ENCODE measurements at regions not wholly inside any gene's neighbourhood (a gene's known extent, or its start where the extent isn't known, plus 50 kb on each side); places are given as distances from the start of the nearest gene placed in this dataset.
"Not testable (repeated sequence)": the region's sequence is repeated elsewhere in the genome, so short reads cannot be mapped to it uniquely, and the experiment has no call there.

- H3K4me1 Mint-ChIP-seq (ENCODE audit: low read depth): no peaks in the 10 kb centered on the region
Observed at GRCh38 chr1:243959998-243960397, 91.1 kb upstream of the ZBTB18 start.

GRCh38 chr1:243957141-243957540 lies 93.9 kb upstream of the ZBTB18 start:
- Mint-ChIP-seq H3K27me3 (peaks cover 7% of the 10 kb centered on the region), H3K4me1 (ENCODE audit: low read depth) (no peaks in the 10 kb centered on the region), H3K9me3 (ENCODE audit: low read depth) (no peaks in the 10 kb centered on the region), H3K4me3 (no peak overlapping the region), H3K27ac (no peak overlapping the region), H3K36me3 (no peaks in the 10 kb centered on the region)

More at GRCh38 chr1:243959998-243960397, 91.1 kb upstream of the ZBTB18 start:
- Mint-ChIP-seq H3K27me3 (peaks cover 7% of the 10 kb centered on the region), H3K9me3 (ENCODE audit: low read depth) (no peaks in the 10 kb centered on the region), H3K36me3 (no peaks in the 10 kb centered on the region), H3K27ac (no peak overlapping the region), H3K4me3 (no peak overlapping the region)

GRCh38 chr1:243956450-243956849 lies 94.6 kb upstream of the ZBTB18 start:
- Mint-ChIP-seq H3K27ac (no peak overlapping the region), H3K27me3 (peaks cover 7% of the 10 kb centered on the region), H3K36me3 (no peaks in the 10 kb centered on the region), H3K9me3 (ENCODE audit: low read depth) (no peaks in the 10 kb centered on the region), H3K4me1 (ENCODE audit: low read depth) (no peaks in the 10 kb centered on the region), H3K4me3 (no peak overlapping the region)

GRCh38 chr1:243951207-243951606 lies 99.9 kb upstream of the ZBTB18 start:
- H3K27ac Mint-ChIP-seq; H3K9me3 Mint-ChIP-seq (ENCODE audit: low read depth); H3K27me3 Mint-ChIP-seq; H3K4me1 Mint-ChIP-seq (ENCODE audit: low read depth); H3K4me3 Mint-ChIP-seq; H3K36me3 Mint-ChIP-seq: not testable (repeated sequence)

GRCh38 chr1:243950166-243950565 lies 100.1 kb upstream of the AKT3 start:
- Mint-ChIP-seq H3K4me1 (ENCODE audit: low read depth) (no peaks in the 10 kb centered on the region), H3K9me3 (ENCODE audit: low read depth) (no peaks in the 10 kb centered on the region), H3K4me3 (no peak overlapping the region), H3K36me3 (no peaks in the 10 kb centered on the region), H3K27me3 (no peaks in the 10 kb centered on the region), H3K27ac (no peak overlapping the region)

- no peaks in the 10 kb centered on the region for H3K36me3 Mint-ChIP-seq
- no peak overlapping the region for H3K4me3 Mint-ChIP-seq
- no peaks in the 10 kb centered on the region for H3K27me3 Mint-ChIP-seq
- H3K27ac Mint-ChIP-seq: no peak overlapping the region
- H3K9me3 Mint-ChIP-seq (ENCODE audit: low read depth): no peaks in the 10 kb centered on the region
- H3K4me1 Mint-ChIP-seq (ENCODE audit: low read depth): no peaks in the 10 kb centered on the region
Observed at GRCh38 chr1:243946946-243947345, 96.9 kb upstream of the AKT3 start.

- H3K36me3 Mint-ChIP-seq: no peaks in the 10 kb centered on the region
Observed at GRCh38 chr1:243946253-243946652, 96.2 kb upstream of the AKT3 start.

GRCh38 chr1:243945727-243946126 lies 95.7 kb upstream of the AKT3 start:
- Mint-ChIP-seq H3K27ac (no peak overlapping the region), H3K4me3 (no peak overlapping the region), H3K9me3 (ENCODE audit: low read depth) (no peaks in the 10 kb centered on the region), H3K36me3 (no peaks in the 10 kb centered on the region), H3K4me1 (ENCODE audit: low read depth) (no peaks in the 10 kb centered on the region), H3K27me3 (no peaks in the 10 kb centered on the region)

More at GRCh38 chr1:243946253-243946652, 96.2 kb upstream of the AKT3 start:
- Mint-ChIP-seq H3K9me3 (ENCODE audit: low read depth) (no peaks in the 10 kb centered on the region), H3K4me3 (no peak overlapping the region), H3K27me3 (no peaks in the 10 kb centered on the region), H3K27ac (no peak overlapping the region), H3K4me1 (ENCODE audit: low read depth) (no peaks in the 10 kb centered on the region)

GRCh38 chr1:243944429-243945160 lies 94.6 kb upstream of the AKT3 start:
- Mint-ChIP-seq H3K27me3 (no peaks in the 10 kb centered on the region), H3K9me3 (ENCODE audit: low read depth) (no peaks in the 10 kb centered on the region), H3K36me3 (no peaks in the 10 kb centered on the region), H3K27ac (no peak overlapping the region), H3K4me3 (no peak overlapping the region), H3K4me1 (ENCODE audit: low read depth) (no peaks in the 10 kb centered on the region)

- no peak overlapping the region for H3K27ac Mint-ChIP-seq
- no peaks in the 10 kb centered on the region for H3K27me3 Mint-ChIP-seq
- no peaks in the 10 kb centered on the region for H3K36me3 Mint-ChIP-seq
- peaks cover 6% of the 10 kb centered on the region for H3K4me1 Mint-ChIP-seq (ENCODE audit: low read depth)
- H3K4me3 Mint-ChIP-seq: no peak overlapping the region
- H3K9me3 Mint-ChIP-seq (ENCODE audit: low read depth): no peaks in the 10 kb centered on the region
Observed at GRCh38 chr1:243943671-243944428, 93.8 kb upstream of the AKT3 start.

GRCh38 chr1:243942196-243943150 lies 92.4 kb upstream of the AKT3 start:
- Mint-ChIP-seq H3K9me3 (ENCODE audit: low read depth) (no peaks in the 10 kb centered on the region), H3K27ac (no peak overlapping the region), H3K36me3 (no peaks in the 10 kb centered on the region), H3K4me3 (no peak overlapping the region), H3K4me1 (ENCODE audit: low read depth) (peaks cover 13% of the 10 kb centered on the region), H3K27me3 (no peaks in the 10 kb centered on the region)

GRCh38 chr1:243940451-243940850 lies 90.4 kb upstream of the AKT3 start:
- H3K4me1 Mint-ChIP-seq (ENCODE audit: low read depth): peaks cover 13% of the 10 kb centered on the region
- H3K9me3 Mint-ChIP-seq (ENCODE audit: low read depth): peaks cover 1% of the 10 kb centered on the region
- H3K4me3 Mint-ChIP-seq: no peak overlapping the region
- no peak overlapping the region for H3K27ac Mint-ChIP-seq
- H3K27me3 Mint-ChIP-seq: no peaks in the 10 kb centered on the region
- peaks cover under 1% of the 10 kb centered on the region for H3K36me3 Mint-ChIP-seq

- Mint-ChIP-seq H3K4me3 (peak overlapping the region; percentile 33), H3K9me3 (ENCODE audit: low read depth) (peaks cover 11% of the 10 kb centered on the region), H3K27me3 (peaks cover 2% of the 10 kb centered on the region), H3K27ac (no peak overlapping the region), H3K36me3 (peaks cover 8% of the 10 kb centered on the region), H3K4me1 (ENCODE audit: low read depth) (peaks cover 13% of the 10 kb centered on the region)
Observed at GRCh38 chr1:243939167-243939848, 89.3 kb upstream of the AKT3 start.

- Mint-ChIP-seq H3K9me3 (ENCODE audit: low read depth) (peaks cover 11% of the 10 kb centered on the region), H3K27me3 (peaks cover 2% of the 10 kb centered on the region), H3K4me3 (no peak overlapping the region), H3K36me3 (peaks cover 8% of the 10 kb centered on the region), H3K4me1 (ENCODE audit: low read depth) (peaks cover 13% of the 10 kb centered on the region), H3K27ac (peak overlapping the region; percentile 18)
Observed at GRCh38 chr1:243938208-243938607, 88.2 kb upstream of the AKT3 start.
